HK-2 (cell line): ENCODE measurements at regions not wholly inside any gene's neighbourhood (a gene's known extent, or its start where the extent isn't known, plus 50 kb on each side); places are given as distances from the start of the nearest gene placed in this dataset.
A peak's percentile ranks its signal among the peaks of the same experiment; 100 is the strongest.
"Not testable (repeated sequence)": the region's sequence is repeated elsewhere in the genome, so short reads cannot be mapped to it uniquely, and the experiment has no call there.

ENCODE experiments used
- DNase-seq: peaks from one replicate; pipeline ENCODE4 v3.0.0-alpha.2; 2018; ENCODE audit not compliant: unreplicated experiment

- DNase-seq: not testable (repeated sequence)
These were observed 538.1 kb upstream of the ZNF804A start for GRCh38 chr2:184060268-184060667.

- DNase-seq: no peak
These were observed 530.8 kb upstream of the ZNF804A start for GRCh38 chr2:184067502-184067901.

GRCh38 chr2:184072470-184072869 is 525.9 kb upstream of the ZNF804A start:
- no peak for DNase-seq

DNA sequence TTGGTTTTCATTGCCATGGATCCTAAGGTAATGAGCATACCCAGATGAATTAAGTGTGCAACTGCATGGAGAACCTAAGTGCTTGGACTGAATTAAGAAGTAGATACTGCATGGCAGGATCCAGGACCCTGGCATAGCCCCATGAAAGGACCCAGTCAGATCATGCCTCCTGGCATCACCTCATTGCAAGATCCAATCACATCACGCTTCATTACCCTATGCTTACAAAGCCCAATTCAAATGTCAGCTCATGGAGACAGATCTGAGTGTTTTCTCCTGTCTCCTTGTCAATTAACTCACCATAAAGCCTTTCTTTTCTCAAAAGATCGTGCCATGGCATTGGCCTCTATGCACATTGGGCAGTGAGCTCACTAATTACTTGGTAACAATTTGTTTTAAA is 519.8 kb upstream of the ZNF804A start:
- no peak for DNase-seq

- DNase-seq: no peak
These were observed 506.9 kb upstream of the ZNF804A start for GRCh38 chr2:184091456-184091855.

- DNase-seq: no peak
These were observed 484.5 kb upstream of the ZNF804A start for GRCh38 chr2:184113696-184114403.

- no peak for DNase-seq
These were observed 483.9 kb upstream of the ZNF804A start for GRCh38 chr2:184114439-184114838.

GRCh38 chr2:184119989-184120800 is 478.1 kb upstream of the ZNF804A start:
- no peak for DNase-seq

DNA sequence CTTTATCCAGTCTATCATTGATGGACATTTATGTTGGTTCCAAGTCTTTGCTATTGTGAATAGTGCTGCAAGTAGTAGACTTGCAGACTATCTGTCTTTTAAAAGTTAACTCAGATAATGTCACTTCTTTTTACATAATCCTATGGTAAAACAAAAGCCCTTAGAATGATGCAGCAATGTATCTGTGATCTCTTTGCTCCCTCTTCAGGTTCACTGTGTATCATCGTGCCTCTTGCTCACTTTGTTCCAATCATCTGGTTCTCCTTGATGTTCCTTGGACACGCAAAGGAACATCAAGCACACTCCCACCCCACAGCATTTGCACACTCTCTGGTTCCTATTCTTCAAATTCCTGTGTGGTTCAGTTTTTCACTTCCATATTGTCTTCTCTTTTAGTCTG is 472.5 kb upstream of the ZNF804A start:
- no peak for DNase-seq

- no peak for DNase-seq
These were observed 469.3 kb upstream of the ZNF804A start for GRCh38 chr2:184129073-184129472.

DNA sequence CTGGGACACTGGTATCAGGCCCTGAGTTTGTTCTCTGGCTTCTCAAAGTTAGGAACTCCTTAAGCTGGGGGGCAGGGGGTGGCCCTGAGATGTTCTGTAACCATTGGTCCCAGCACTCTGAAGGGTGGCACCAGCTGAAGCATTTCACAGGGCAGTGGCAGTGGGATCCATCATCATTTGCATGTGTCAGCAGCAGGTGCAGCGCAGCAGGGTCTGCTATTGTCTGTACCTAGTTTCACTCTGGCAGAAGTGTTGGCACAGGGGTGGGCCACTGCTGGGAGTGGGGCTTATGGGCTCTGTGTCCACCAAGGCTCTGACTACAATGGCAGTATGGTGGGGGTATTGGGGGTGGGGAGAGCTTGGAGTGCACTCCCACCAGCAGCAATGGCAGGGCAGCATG is 460.4 kb upstream of the ZNF804A start:
- DNase-seq: no peak

DNA sequence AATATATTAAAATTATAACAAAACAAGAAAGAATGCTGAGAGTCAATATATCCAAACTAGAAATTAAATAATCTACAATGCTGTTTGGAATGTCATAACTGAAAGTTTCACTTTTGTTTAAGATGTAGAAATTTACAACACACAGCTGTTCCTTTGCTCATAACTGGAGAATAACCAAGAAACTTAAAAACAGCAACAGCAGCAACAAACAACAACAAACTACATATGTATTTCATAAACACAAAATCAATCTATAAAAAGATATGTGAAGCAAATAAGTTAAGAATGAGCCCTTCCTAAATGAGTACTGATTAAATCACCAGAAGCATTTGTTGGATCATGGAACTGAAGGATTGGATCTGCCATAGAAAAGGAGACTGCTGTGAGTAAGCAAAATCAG is 456.5 kb upstream of the ZNF804A start:
- no peak for DNase-seq

DNA sequence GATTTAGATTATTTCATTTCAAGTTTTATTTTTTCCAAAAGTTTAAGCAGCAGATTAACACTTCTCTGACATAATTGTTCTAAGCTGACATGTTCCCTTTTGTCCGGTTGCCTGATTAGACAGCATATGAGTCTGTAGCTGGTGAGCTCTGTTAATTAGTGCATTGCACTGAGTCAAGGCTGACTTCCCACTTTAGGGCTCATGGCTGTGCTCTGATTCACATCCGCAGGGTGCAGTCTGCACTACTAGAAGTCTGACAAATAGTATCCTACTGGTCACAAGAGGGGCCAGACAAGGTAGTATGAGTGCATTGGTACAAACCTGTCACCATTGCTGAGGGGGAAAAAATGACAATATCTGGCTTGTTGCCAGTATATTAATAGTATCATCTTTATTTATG is 443.9 kb upstream of the ZNF804A start:
- DNase-seq: peak; percentile 21

GRCh38 chr2:184155791-184156190 is 442.5 kb upstream of the ZNF804A start:
- DNase-seq: no peak

DNA sequence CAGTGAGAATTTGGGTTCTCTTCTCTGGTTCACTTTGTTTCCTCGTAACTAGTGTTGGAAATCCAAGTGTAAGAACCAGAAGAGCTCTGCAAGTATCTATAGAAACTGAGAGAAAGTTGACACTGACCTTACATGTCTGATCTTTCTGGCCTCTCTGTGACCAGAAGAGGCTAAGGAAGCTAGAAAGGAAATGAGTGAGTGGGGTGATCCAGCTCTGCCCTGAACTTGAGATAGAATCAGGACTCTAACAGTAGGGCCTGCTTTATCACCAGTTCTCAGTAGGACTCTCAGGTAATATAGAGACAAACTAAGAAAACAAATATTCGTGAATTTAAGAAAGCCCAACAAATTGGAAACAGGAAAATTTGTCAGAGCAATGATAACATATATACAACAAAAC is 441.2 kb upstream of the ZNF804A start:
- DNase-seq: no peak

DNA sequence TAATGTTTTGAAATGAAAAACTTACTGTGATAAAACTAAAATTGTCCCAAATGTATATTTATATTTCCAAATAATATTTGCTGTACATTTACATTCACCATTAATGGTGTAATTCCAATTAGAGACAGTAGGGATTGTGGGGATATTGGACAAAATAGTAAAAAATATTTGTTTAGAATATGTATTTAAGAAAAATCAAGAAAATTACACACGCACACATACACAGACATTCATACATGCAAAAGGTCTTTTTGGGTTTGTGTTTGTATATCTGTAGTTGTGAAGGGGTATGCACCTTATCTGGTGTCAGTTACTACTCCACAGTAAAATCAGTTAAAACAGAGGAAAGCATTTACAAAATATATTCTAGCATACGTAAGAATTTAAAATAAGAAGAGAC is 435.9 kb upstream of the ZNF804A start:
- no peak for DNase-seq

GRCh38 chr2:184168823-184169222 is 429.5 kb upstream of the ZNF804A start:
- DNase-seq: not testable (repeated sequence)

DNA sequence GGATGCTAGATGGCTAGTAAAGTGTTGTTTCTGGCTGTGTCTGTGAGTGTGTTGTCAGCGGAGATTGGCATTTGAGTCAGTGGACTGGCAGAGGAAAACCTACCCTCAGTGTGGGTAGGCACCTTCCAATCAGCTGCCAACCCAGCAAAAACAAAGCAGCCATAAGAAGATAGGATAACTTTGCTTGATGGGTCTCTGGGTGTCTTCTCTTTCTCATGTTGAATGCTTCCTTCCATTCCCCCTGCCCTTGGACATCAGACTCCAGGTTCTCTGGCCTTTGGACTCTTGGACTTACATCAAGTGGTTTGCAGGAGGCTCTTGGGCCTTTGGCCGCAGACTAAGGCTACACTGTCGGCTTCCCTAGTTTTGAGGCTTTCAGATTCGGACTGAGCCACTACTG is 429.0 kb upstream of the ZNF804A start:
- DNase-seq: no peak

DNA sequence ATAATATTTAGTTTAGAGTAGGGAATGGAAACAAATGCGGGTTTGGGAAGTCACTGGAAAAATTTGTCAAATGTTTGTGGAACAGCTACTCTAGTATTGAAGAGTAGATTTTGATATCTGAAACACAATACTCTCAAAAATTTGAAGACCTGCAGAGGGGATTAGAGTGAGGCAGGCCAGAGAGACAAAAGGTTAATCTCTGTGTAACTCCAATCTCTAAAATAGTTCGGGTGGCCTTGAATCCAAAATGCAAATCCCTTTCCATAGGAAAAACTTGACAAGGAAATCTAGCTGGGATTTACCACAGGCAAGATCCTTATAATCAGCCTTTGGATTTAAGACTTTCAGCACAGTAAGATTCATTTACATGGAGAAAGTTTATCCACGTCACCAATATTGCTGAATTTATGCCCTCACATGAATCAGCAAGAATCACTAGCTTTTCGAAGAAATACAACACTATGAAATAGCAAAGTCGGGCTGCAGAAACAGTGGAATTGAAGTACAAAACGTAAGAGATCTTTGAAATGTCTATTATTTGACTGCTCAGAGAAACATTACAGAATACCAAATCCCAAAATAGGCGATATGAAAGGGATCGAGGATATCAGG is 423.7 kb upstream of the ZNF804A start:
- no peak for DNase-seq

DNA sequence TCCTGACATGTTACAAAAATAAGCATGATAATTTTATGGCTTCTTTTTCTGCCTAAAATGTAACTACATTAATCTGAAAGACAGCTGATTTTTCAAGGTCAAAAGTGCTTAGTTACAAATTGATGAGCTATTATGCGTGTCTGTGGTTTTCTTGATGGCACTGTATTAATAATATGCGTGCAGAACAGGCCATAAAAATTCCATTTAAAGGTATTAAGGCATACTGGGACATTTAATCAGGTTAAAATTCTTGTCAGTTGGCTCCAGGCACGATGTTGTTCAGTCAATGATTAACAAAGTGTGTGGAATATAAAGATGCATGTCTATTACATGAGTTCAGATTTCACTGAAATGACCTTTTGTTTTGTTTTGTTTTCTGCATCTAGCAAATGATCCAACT is 420.1 kb upstream of the ZNF804A start:
- no peak for DNase-seq

- DNase-seq: no peak
These were observed 411.9 kb upstream of the ZNF804A start for GRCh38 chr2:184186436-184186835.

GRCh38 chr2:184187421-184187971 is 410.8 kb upstream of the ZNF804A start:
- DNase-seq: no peak

GRCh38 chr2:184190725-184191124 is 407.6 kb upstream of the ZNF804A start:
- no peak for DNase-seq
